ENCODE measurements at regions not wholly inside any gene's neighbourhood (a gene's known extent, or its start where the extent isn't known, plus 50 kb on each side); places are given as distances from the start of the nearest gene placed in this dataset.

DNA sequence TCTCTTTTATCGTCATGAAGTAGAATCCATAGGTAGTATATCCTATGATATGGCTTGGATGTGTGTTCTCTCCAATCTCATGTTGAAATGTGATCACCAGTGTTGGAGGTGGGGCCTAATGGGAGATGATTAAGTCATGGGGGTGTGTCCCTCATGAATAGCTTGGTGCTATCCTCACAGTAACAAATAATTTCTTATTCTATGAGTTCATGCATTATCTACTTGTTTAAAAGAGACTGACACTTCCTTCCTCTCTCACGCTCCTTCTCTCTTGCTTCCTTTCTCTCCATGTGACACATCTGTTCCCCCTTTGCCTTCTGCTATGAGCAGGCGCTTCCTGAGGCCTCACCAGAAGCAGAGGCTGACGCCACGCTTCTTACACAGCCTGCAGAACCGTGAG, 165.6 kb downstream of the MREG start:
- TF ChIP-seq, protein P1, sequence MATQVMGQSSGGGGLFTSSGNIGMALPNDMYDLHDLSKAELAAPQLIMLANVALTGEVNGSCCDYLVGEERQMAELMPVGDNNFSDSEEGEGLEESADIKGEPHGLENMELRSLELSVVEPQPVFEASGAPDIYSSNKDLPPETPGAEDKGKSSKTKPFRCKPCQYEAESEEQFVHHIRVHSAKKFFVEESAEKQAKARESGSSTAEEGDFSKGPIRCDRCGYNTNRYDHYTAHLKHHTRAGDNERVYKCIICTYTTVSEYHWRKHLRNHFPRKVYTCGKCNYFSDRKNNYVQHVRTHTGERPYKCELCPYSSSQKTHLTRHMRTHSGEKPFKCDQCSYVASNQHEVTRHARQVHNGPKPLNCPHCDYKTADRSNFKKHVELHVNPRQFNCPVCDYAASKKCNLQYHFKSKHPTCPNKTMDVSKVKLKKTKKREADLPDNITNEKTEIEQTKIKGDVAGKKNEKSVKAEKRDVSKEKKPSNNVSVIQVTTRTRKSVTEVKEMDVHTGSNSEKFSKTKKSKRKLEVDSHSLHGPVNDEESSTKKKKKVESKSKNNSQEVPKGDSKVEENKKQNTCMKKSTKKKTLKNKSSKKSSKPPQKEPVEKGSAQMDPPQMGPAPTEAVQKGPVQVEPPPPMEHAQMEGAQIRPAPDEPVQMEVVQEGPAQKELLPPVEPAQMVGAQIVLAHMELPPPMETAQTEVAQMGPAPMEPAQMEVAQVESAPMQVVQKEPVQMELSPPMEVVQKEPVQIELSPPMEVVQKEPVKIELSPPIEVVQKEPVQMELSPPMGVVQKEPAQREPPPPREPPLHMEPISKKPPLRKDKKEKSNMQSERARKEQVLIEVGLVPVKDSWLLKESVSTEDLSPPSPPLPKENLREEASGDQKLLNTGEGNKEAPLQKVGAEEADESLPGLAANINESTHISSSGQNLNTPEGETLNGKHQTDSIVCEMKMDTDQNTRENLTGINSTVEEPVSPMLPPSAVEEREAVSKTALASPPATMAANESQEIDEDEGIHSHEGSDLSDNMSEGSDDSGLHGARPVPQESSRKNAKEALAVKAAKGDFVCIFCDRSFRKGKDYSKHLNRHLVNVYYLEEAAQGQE (IDR thresholded peaks at IDR 0.05; ENCODE audit: low read depth, low read length): no peak
- TF ChIP-seq POLR2A (IDR thresholded peaks at IDR 0.05; ENCODE audit: low read depth, low read length): no peak
